Adipocyte (in vitro differentiated cells): ENCODE measurements at regions not wholly inside any gene's neighbourhood (a gene's known extent, or its start where the extent isn't known, plus 50 kb on each side); places are given as distances from the start of the nearest gene placed in this dataset.

Experiments
- DNase-seq: peaks from one replicate; pipeline ENCODE4 v3.0.0-alpha.2; 2015; ENCODE audit warnings: low read depth
- H3K27me3 ChIP-seq: replicated peaks from 2 replicates; pipeline ENCODE4 v1.7.0; 2013; ENCODE audit warnings: mild to moderate bottlenecking, low read length, moderate library complexity; ENCODE audit not compliant: control insufficient read depth, insufficient read depth
- H3K36me3 ChIP-seq: 2 replicates; pipeline ENCODE4 v1.7.0; 2013; ENCODE audit warnings: low read length, mild to moderate bottlenecking, moderate library complexity; ENCODE audit not compliant: control insufficient read depth, insufficient read depth, severe bottlenecking
- H3K4me1 ChIP-seq: 2 replicates; pipeline ENCODE4 v1.7.0; 2013; ENCODE audit warnings: mild to moderate bottlenecking, low read length, moderate library complexity; ENCODE audit not compliant: control insufficient read depth, insufficient read depth
- H3K4me3 ChIP-seq: 2 replicates; pipeline ENCODE4 v1.7.0; 2013; ENCODE audit warnings: mild to moderate bottlenecking, low read length, moderate library complexity
- H3K9ac ChIP-seq: 2 replicates; pipeline ENCODE4 v1.7.0; 2013; ENCODE audit warnings: mild to moderate bottlenecking, low read length, moderate library complexity
- H3K9me3 ChIP-seq: 2 replicates; pipeline ENCODE4 v1.7.0; 2013; ENCODE audit warnings: mild to moderate bottlenecking, low read length, moderate library complexity; ENCODE audit not compliant: control insufficient read depth

DNA sequence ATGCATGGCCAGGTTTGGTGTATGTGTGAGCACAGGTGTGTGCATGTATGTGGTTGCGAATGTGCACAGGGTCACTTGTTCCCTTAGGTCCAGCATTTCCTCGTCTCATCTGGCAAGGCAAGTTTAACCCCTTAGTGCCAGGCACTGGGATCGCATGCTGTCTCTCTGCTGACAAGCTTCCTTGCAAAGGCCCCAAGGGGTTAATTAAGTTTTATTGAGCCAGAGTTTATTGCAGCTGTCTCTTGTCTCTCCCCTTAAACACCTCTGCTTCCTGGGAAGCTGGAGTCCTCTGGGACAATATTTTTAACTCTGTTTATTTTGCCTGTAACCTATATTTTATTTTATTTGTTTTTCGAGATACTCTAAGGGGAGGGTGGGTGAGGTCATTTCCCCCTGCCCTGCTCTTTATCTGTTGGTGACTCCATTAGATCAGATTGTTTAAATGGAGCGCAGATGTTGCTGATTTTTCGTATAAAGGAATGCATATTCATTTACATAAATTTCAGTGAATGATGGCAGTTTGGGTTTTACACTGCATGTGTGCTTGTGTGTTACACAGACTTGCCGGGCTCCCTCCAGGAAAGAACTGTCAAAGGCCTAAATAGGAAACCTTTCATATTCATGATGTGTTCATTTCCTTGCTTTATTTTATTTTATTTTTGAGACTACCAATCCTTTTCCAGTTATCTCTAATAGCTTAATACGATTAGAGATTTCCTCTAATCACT is 99.7 kb downstream of the CBLN1 start:
- Histone ChIP-seq H3K4me1 (no peaks in the 10 kb centered on the region), H3K9ac (no peak overlapping the region), H3K9me3 (no peaks in the 10 kb centered on the region), H3K27me3 (peaks cover 15% of the 10 kb centered on the region), H3K36me3 (no peaks in the 10 kb centered on the region), H3K4me3 (no peak overlapping the region)
- DNase-seq = no peak

DNA sequence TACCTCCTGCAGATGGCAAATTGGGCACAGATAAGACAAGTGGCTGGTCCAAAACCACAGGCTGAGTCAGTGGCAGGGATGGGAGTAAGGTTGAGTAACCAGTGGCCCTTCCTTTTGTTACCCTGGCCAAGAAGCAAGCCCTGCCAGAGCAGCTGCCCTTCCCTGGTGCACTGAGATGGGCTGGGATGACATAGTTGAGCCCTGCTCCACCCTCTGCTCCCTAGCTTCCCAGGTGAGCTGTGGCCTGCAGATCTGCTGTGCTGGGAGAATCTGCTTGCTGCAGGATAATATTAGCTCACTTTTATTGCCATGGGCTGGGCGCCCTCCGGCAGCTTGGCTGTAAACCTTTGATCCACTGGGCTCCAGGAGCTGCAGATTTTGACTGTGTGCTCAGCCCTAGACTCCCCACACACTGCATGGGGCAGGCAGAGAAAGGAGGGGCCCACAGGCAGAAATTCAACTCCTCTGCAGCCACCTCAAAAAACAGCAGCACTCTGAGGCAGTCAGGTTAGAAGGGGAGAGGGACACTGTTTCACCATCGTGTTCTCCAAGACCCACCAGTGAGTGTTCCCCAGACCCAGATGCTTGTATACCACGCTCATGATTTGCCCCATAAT is 101.8 kb downstream of the CBLN1 start:
- peaks cover 15% of the 10 kb centered on the region for H3K27me3 ChIP-seq
- no peak overlapping the region for H3K4me3 ChIP-seq
- H3K36me3 ChIP-seq = no peaks in the 10 kb centered on the region
- DNase-seq = no peak
- no peaks in the 10 kb centered on the region for H3K4me1 ChIP-seq
- no peaks in the 10 kb centered on the region for H3K9me3 ChIP-seq
- H3K9ac ChIP-seq = no peak overlapping the region

DNA sequence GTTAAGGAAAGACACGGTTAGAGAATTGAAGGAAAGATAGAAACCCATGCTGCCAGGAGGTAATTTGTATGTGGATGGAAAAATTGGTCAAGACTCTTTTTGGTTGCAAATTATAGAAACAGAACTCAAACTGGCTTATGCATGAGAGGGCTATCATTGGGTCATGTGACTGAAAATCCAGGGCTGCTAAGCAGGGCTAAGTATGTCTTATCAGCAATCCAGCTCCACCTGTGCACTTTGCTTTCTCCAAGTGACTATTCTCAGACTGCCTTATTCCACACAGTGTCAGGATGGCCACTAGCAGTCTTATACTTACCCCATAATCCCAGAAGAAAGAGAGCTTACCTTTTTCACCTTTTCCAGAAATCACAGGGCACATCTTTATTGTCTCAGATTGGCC is 113.5 kb downstream of the CBLN1 start:
- Histone ChIP-seq H3K36me3 (no peaks in the 10 kb centered on the region), H3K9ac (no peak overlapping the region), H3K4me1 (no peaks in the 10 kb centered on the region), H3K9me3 (no peaks in the 10 kb centered on the region), H3K4me3 (no peak overlapping the region), H3K27me3 (peaks cover 3% of the 10 kb centered on the region)
- DNase-seq = no peak

GRCh38 chr16:49165025-49165424 is 116.6 kb downstream of the CBLN1 start:
- no peaks in the 10 kb centered on the region for H3K9me3 ChIP-seq
- no peak for DNase-seq
- H3K4me1 ChIP-seq = no peaks in the 10 kb centered on the region
- no peaks in the 10 kb centered on the region for H3K27me3 ChIP-seq
- H3K4me3 ChIP-seq = no peak overlapping the region
- no peaks in the 10 kb centered on the region for H3K36me3 ChIP-seq
- no peak overlapping the region for H3K9ac ChIP-seq

DNA sequence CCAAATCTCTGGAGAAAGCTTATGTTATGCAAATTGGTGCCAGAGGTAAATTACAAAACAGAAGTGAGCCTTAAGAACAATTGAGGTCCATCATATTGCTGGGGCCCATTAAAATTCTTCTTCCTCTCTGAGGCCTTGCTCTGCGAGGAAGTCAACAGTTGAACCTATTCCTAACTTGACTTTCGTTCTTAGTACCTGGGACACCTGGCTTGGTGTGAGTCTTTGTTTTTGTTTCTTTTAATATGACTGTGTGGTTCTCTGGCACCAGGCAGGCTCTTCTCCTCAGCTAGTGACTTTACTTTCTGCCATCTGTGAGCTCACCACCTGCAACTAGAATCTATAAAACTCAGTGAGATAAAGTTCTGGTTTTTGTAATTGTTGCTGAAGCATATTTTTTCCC is 120.4 kb downstream of the CBLN1 start:
- DNase-seq = no peak
- no peaks in the 10 kb centered on the region for H3K4me1 ChIP-seq
- no peak overlapping the region for H3K4me3 ChIP-seq
- H3K27me3 ChIP-seq = no peaks in the 10 kb centered on the region
- H3K36me3 ChIP-seq = no peaks in the 10 kb centered on the region
- no peaks in the 10 kb centered on the region for H3K9me3 ChIP-seq
- H3K9ac ChIP-seq = no peak overlapping the region

GRCh38 chr16:49158029-49158642 is 123.5 kb downstream of the CBLN1 start:
- Histone ChIP-seq H3K27me3 (no peaks in the 10 kb centered on the region), H3K4me3 (no peak overlapping the region), H3K9me3 (peaks cover 5% of the 10 kb centered on the region), H3K36me3 (no peaks in the 10 kb centered on the region), H3K4me1 (no peaks in the 10 kb centered on the region), H3K9ac (no peak overlapping the region)
- DNase-seq = peak; percentile 1

- H3K9me3 ChIP-seq = peaks cover 5% of the 10 kb centered on the region
- H3K4me3 ChIP-seq = no peak overlapping the region
- H3K27me3 ChIP-seq = no peaks in the 10 kb centered on the region
- H3K36me3 ChIP-seq = no peaks in the 10 kb centered on the region
- H3K9ac ChIP-seq = no peak overlapping the region
- H3K4me1 ChIP-seq = no peaks in the 10 kb centered on the region
- no peak for DNase-seq
Observed at GRCh38 chr16:49150341-49150740, 131.3 kb downstream of the CBLN1 start.

- no peak for DNase-seq
- Histone ChIP-seq H3K4me3 (no peak overlapping the region), H3K27me3 (no peaks in the 10 kb centered on the region), H3K9me3 (no peaks in the 10 kb centered on the region), H3K36me3 (no peaks in the 10 kb centered on the region), H3K4me1 (no peaks in the 10 kb centered on the region), H3K9ac (no peak overlapping the region)
Observed at GRCh38 chr16:49148410-49148809, 133.2 kb downstream of the CBLN1 start.

GRCh38 chr16:49140618-49141017 is 141.0 kb downstream of the CBLN1 start:
- no peak for DNase-seq
- Histone ChIP-seq H3K9me3 (peaks cover 4% of the 10 kb centered on the region), H3K27me3 (no peaks in the 10 kb centered on the region), H3K36me3 (no peaks in the 10 kb centered on the region), H3K4me3 (no peak overlapping the region), H3K9ac (no peak overlapping the region), H3K4me1 (no peaks in the 10 kb centered on the region)

GRCh38 chr16:49130397-49130796 is 151.2 kb downstream of the CBLN1 start:
- no peak for DNase-seq
- Histone ChIP-seq H3K9ac (no peak overlapping the region), H3K9me3 (no peaks in the 10 kb centered on the region), H3K4me3 (no peak overlapping the region), H3K27me3 (no peaks in the 10 kb centered on the region), H3K4me1 (no peaks in the 10 kb centered on the region), H3K36me3 (no peaks in the 10 kb centered on the region)

- Histone ChIP-seq H3K4me3 (no peak overlapping the region), H3K27me3 (no peaks in the 10 kb centered on the region), H3K36me3 (no peaks in the 10 kb centered on the region), H3K4me1 (no peaks in the 10 kb centered on the region), H3K9ac (no peak overlapping the region), H3K9me3 (no peaks in the 10 kb centered on the region)
- no peak for DNase-seq
Observed at GRCh38 chr16:49129935-49130334, 151.7 kb downstream of the CBLN1 start.
